GM12891 (cell line): ENCODE measurements at regions not wholly inside any gene's neighbourhood (a gene's known extent, or its start where the extent isn't known, plus 50 kb on each side); places are given as distances from the start of the nearest gene placed in this dataset.

Experiments
- PAX5 ChIP-seq: IDR thresholded peaks from 2 replicates; pipeline ENCODE4 v1.6.1; 2011; ENCODE audit warnings: low read length, moderate library complexity, mild to moderate bottlenecking; ENCODE audit not compliant: insufficient read depth, severe bottlenecking
- POLR2A ChIP-seq: IDR thresholded peaks from 2 replicates; pipeline ENCODE4 v1.6.1; 2011; ENCODE audit warnings: low read depth, low read length, control low read depth
- POLR2AphosphoS5 ChIP-seq: IDR thresholded peaks from 2 replicates; pipeline ENCODE4 v1.6.1; 2011; ENCODE audit warnings: low read depth, low read length, control low read depth
- POU2F2 ChIP-seq: IDR thresholded peaks from 2 replicates; pipeline ENCODE4 v1.6.1; 2011; ENCODE audit warnings: low read depth, mild to moderate bottlenecking, control low read depth, low read length, moderate library complexity
- TAF1 ChIP-seq: IDR thresholded peaks from 2 replicates; pipeline ENCODE4 v1.6.1; 2011; ENCODE audit warnings: low read depth, low read length, control low read depth

DNA sequence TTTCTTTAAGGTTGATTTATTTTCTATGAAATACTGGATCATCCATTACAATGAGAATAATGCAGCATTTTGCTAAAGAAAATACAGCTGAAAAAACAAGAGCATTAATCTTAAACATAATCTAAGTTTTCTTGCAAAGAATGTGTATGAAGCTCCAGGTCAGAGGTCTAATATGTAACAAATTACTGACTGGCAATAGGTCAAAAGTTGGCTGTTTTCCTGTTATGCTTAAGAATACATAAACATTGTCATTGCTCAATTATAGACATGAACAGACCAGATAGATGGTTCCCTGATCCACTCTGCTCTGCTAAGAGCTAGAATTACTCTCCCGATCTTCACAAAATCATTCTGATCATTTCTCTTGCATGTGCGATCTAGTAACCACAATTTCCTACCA is 718.6 kb downstream of the PDHA2 start:
- TF ChIP-seq POLR2AphosphoS5 (no peak), POLR2A (no peak), TAF1 (no peak), PAX5 (no peak), POU2F2 (no peak)
